IPS DF 4.7 (cell line): ENCODE measurements at regions not wholly inside any gene's neighbourhood (a gene's known extent, or its start where the extent isn't known, plus 50 kb on each side); places are given as distances from the start of the nearest gene placed in this dataset.

Source experiments
- DNase-seq: peaks from one replicate; pipeline ENCODE4 v3.0.0-alpha.2; 2013; ENCODE audit warnings: low spot score; ENCODE audit errors: extremely low read depth

DNA sequence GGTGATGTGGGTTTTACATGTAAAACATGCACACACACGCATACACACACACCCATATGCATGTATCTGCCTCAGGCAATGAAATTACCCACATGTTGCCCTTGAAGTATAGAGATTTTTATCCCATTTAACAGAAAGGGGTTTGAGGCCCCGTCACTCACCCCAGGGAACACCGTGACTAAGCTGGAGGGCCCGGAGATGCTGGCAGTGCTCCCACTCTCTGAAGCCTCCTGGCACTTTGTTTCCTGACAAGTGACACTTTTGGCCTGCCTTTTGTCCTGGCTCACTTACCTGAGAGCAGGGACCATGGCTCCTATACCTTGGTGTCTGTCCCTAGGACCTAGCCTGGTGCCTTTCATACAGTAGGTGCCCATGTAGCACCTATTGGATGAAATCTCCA is 50.0 kb upstream of the TNRC6C start:
- DNase-seq, result no peak
